Natural killer cell treated with Interleukin-12 subunit alpha and Interleukin-12 subunit beta and Interleukin-15 and Interleukin-18, amount 100 ng/mL, for 72 hours (primary cell): ENCODE measurements at regions not wholly inside any gene's neighbourhood (a gene's known extent, or its start where the extent isn't known, plus 50 kb on each side); places are given as distances from the start of the nearest gene placed in this dataset.

Source experiments
- ATAC-seq, 2 donors: fragments of 150-1000 bp; cut with Tn5 transposase in 1 of 2; sonication (Bioruptor Pico), chemical (Tn5 transposase) in 1 of 2; 2 replicates each; pipeline ENCODE4 v1.10.0; 2021
- DNase-seq: peaks from one replicate; pipeline ENCODE4 v3.0.0; 2022; ENCODE audit warnings: low spot score
- H3K27ac Mint-ChIP-seq, 2 donors: 1 replicate in 1 of 2; 2 replicates in 1 of 2; pipeline ENCODE4 v1.8.0; 2022; ENCODE audit warnings: mixed read lengths in 2 of 2, mild to moderate bottlenecking in 1 of 2, moderate library complexity in 1 of 2
- H3K27me3 Mint-ChIP-seq, 2 donors: 1 replicate in 1 of 2; 2 replicates in 1 of 2; pipeline ENCODE4 v1.8.0; 2022; ENCODE audit warnings: mixed read lengths in 2 of 2
- H3K36me3 Mint-ChIP-seq: one replicate; pipeline ENCODE4 v1.8.0; 2022; ENCODE audit warnings: mixed read lengths
- H3K4me1 Mint-ChIP-seq, 2 donors: 1 replicate in 1 of 2; 2 replicates in 1 of 2; pipeline ENCODE4 v1.8.0; 2022; ENCODE audit warnings: low read depth in 2 of 2, mixed read lengths in 2 of 2, mild to moderate bottlenecking in 1 of 2
- H3K4me3 Mint-ChIP-seq: one replicate; pipeline ENCODE4 v1.8.0; 2022; ENCODE audit warnings: mixed read lengths
- H3K9me3 Mint-ChIP-seq: 2 replicates; pipeline ENCODE4 v1.8.0; 2022; ENCODE audit warnings: mixed read lengths

DNA sequence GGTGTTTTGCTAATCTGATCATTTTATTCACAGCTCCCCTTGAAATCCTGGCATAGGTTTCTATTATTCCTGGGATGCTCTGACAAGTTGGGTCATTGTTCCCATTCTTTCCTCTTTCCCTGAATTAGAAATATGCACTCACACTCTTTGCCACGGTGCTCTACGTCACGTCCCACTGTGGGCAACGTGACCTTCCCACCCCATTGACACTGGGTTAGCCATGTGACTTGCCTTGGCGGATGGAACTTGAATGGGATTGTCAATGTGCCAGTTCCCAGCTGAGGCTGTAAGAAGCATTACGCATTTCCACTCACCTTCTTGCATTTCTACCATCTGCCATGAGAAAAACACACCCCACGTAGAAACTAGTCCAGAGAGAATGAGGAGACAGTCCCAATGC lies 492.4 kb downstream of the SHISA9 start:
- no peak overlapping the region for H3K27ac Mint-ChIP-seq
- peaks cover 14% of the 10 kb centered on the region for H3K9me3 Mint-ChIP-seq

GRCh38 chr16:13394488-13394887 lies 493.1 kb downstream of the SHISA9 start:
- Mint-ChIP-seq H3K27ac (no peak overlapping the region), H3K36me3 (no peaks in the 10 kb centered on the region), H3K27me3 (peaks cover 0 to 6% of the 10 kb centered on the region in 2 donors), H3K4me3 (no peak overlapping the region), H3K4me1 (no peaks in the 10 kb centered on the region), H3K9me3 (peaks cover 14% of the 10 kb centered on the region)
- no peak for DNase-seq
- ATAC-seq: no peak

More for the DNA sequence above, 492.4 kb downstream of the SHISA9 start:
- H3K27me3 Mint-ChIP-seq: peaks cover 0 to 6% of the 10 kb centered on the region in 2 donors
- no peak for DNase-seq
- H3K36me3 Mint-ChIP-seq: no peaks in the 10 kb centered on the region
- H3K4me1 Mint-ChIP-seq: no peaks in the 10 kb centered on the region
- H3K4me3 Mint-ChIP-seq: no peak overlapping the region
- ATAC-seq: no peak

GRCh38 chr16:13397126-13397525 lies 495.7 kb downstream of the SHISA9 start:
- no peak overlapping the region for H3K27ac Mint-ChIP-seq
- H3K4me1 Mint-ChIP-seq: no peaks in the 10 kb centered on the region
- H3K36me3 Mint-ChIP-seq: no peaks in the 10 kb centered on the region
- no peak for ATAC-seq
- H3K4me3 Mint-ChIP-seq: no peak overlapping the region
- H3K9me3 Mint-ChIP-seq: peaks cover 12% of the 10 kb centered on the region
- DNase-seq: no peak
- H3K27me3 Mint-ChIP-seq: no peaks in the 10 kb centered on the region

DNA sequence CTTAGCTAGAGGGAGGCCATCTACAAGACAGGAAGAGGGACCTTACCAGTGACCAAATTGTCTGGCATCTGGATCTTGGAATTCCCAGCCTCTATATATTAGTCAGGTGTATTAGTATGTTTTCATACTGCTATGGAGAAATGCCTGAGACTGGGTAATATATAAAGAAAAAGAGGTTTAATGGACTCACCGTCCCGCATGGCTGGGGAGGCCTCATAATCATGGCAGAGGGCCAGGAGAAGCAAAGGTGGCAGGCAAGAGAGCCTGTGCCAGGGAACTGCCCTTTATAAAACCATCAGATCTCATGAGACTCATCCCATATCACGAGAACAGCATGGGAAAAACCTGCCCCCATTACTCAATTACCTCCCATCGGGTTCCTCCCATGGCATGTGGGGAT lies 500.2 kb downstream of the SHISA9 start:
- no peaks in the 10 kb centered on the region for H3K27me3 Mint-ChIP-seq
- H3K4me3 Mint-ChIP-seq: no peak overlapping the region
- no peaks in the 10 kb centered on the region for H3K36me3 Mint-ChIP-seq
- ATAC-seq: no peak
- H3K4me1 Mint-ChIP-seq: no peaks in the 10 kb centered on the region
- DNase-seq: no peak
- H3K27ac Mint-ChIP-seq: no peak overlapping the region
- peaks cover 22% of the 10 kb centered on the region for H3K9me3 Mint-ChIP-seq

DNA sequence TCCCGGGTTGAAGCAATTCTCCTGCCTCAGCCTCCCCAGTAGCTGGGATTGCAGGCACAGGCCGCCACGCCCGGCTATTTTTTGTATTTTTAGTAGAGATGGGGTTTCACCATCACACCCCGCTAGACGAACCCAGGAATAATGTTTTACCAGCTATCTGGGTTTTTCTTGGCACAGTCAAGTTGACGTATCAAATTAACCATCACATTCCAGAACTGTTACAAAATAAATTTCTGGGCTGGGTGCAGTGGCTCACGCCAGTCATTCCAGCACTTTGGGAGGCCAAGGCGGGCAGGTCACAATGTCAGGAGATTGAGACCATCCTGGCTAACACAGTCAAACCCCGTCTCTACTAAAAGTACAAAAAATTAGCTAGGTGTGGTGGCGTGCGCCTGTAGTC lies 501.2 kb downstream of the SHISA9 start:
- Mint-ChIP-seq H3K27me3 (no peaks in the 10 kb centered on the region), H3K4me3 (no peak overlapping the region), H3K27ac (no peak overlapping the region), H3K4me1 (no peaks in the 10 kb centered on the region), H3K36me3 (no peaks in the 10 kb centered on the region), H3K9me3 (peaks cover 21% of the 10 kb centered on the region)
- ATAC-seq (no peak), DNase-seq (no peak)

- Mint-ChIP-seq H3K9me3 (peaks cover 19% of the 10 kb centered on the region), H3K36me3 (no peaks in the 10 kb centered on the region), H3K27ac (no peak overlapping the region), H3K4me1 (no peaks in the 10 kb centered on the region), H3K27me3 (no peaks in the 10 kb centered on the region), H3K4me3 (no peak overlapping the region)
- ATAC-seq (no peak), DNase-seq (no peak)
Measured at GRCh38 chr16:13403326-13403725, 501.9 kb downstream of the SHISA9 start.

- ATAC-seq: no peak
- H3K4me1 Mint-ChIP-seq: no peaks in the 10 kb centered on the region
Measured at GRCh38 chr16:13414154-13414553, 505.8 kb upstream of the ERCC4 start.

DNA sequence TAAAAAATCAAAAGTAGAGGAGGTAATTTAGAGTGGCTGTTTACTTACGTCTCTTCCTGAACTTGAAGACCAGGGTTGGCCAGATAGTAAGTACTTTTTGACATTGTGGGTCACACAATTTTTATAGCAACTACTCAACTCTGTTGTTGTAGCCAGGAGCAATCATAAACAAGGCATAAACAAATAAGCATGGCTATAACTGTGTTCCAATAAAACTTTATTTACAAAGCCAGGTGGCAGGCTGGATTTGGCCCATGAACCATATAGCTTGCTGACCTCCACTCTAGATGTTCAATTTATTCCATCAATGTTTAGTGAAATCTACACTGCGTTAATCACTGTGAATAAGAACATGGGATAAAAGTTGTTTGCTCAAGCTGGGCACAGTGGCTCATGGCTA lies 500.4 kb upstream of the ERCC4 start:
- no peak overlapping the region for H3K27ac Mint-ChIP-seq
- no peaks in the 10 kb centered on the region for H3K4me1 Mint-ChIP-seq
- no peak overlapping the region for H3K4me3 Mint-ChIP-seq
- no peaks in the 10 kb centered on the region for H3K36me3 Mint-ChIP-seq
- peaks cover 11% of the 10 kb centered on the region for H3K9me3 Mint-ChIP-seq
- no peak for DNase-seq
- no peaks in the 10 kb centered on the region for H3K27me3 Mint-ChIP-seq
- no peak for ATAC-seq

More at GRCh38 chr16:13414154-13414553, 505.8 kb upstream of the ERCC4 start:
- H3K4me3 Mint-ChIP-seq: no peak overlapping the region
- no peak for DNase-seq
- no peak overlapping the region for H3K27ac Mint-ChIP-seq
- H3K36me3 Mint-ChIP-seq: no peaks in the 10 kb centered on the region
- peaks cover 2% of the 10 kb centered on the region for H3K9me3 Mint-ChIP-seq
- H3K27me3 Mint-ChIP-seq: no peaks in the 10 kb centered on the region

GRCh38 chr16:13421726-13422125 lies 498.2 kb upstream of the ERCC4 start:
- no peak for DNase-seq
- no peak overlapping the region for H3K27ac Mint-ChIP-seq
- no peaks in the 10 kb centered on the region for H3K4me1 Mint-ChIP-seq
- no peaks in the 10 kb centered on the region for H3K36me3 Mint-ChIP-seq
- H3K27me3 Mint-ChIP-seq: no peaks in the 10 kb centered on the region
- no peak for ATAC-seq
- no peak overlapping the region for H3K4me3 Mint-ChIP-seq
- H3K9me3 Mint-ChIP-seq: peaks cover 8% of the 10 kb centered on the region

GRCh38 chr16:13425836-13426235 lies 494.1 kb upstream of the ERCC4 start:
- DNase-seq: no peak
- Mint-ChIP-seq H3K9me3 (peaks cover 10% of the 10 kb centered on the region), H3K27ac (no peak overlapping the region), H3K4me1 (no peaks in the 10 kb centered on the region), H3K4me3 (no peak overlapping the region), H3K36me3 (no peaks in the 10 kb centered on the region), H3K27me3 (no peaks in the 10 kb centered on the region)
- no peak for ATAC-seq

DNA sequence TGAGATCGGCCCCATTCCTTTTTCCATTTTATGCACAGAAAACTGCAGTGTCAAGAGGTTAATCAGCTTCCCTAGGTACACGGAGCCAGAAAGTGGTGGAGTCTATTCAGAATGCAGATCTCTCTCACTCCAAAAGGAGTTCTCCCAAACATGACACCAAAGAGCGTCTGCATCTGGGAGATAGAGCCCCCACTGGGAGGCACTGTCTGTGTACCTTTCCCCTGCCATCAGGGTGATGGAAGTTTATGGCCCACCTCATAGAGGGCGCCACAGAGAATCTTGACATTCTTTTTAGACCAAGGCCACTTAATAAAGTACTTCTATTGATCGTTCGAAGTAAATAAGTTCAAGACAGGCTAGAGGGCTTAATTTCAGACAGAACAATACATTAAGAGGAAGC lies 493.7 kb upstream of the ERCC4 start:
- H3K4me1 Mint-ChIP-seq: no peaks in the 10 kb centered on the region
- ATAC-seq (no peak), DNase-seq (no peak)
- H3K9me3 Mint-ChIP-seq: peaks cover 10% of the 10 kb centered on the region
- no peak overlapping the region for H3K4me3 Mint-ChIP-seq
- no peaks in the 10 kb centered on the region for H3K27me3 Mint-ChIP-seq
- no peak overlapping the region for H3K27ac Mint-ChIP-seq
- H3K36me3 Mint-ChIP-seq: no peaks in the 10 kb centered on the region

- no peak for ATAC-seq
- DNase-seq: no peak
- no peaks in the 10 kb centered on the region for H3K27me3 Mint-ChIP-seq
- H3K36me3 Mint-ChIP-seq: no peaks in the 10 kb centered on the region
- H3K4me1 Mint-ChIP-seq: no peaks in the 10 kb centered on the region
- H3K4me3 Mint-ChIP-seq: no peak overlapping the region
- no peak overlapping the region for H3K27ac Mint-ChIP-seq
- H3K9me3 Mint-ChIP-seq: peaks cover 10% of the 10 kb centered on the region
Measured at GRCh38 chr16:13426736-13427135, 493.2 kb upstream of the ERCC4 start.

- H3K4me3 Mint-ChIP-seq: no peak overlapping the region
- no peaks in the 10 kb centered on the region for H3K36me3 Mint-ChIP-seq
- DNase-seq (no peak), ATAC-seq (no peak)
- H3K27me3 Mint-ChIP-seq: no peaks in the 10 kb centered on the region
- H3K27ac Mint-ChIP-seq: no peak overlapping the region
- H3K4me1 Mint-ChIP-seq: no peaks in the 10 kb centered on the region
- peaks cover 10% of the 10 kb centered on the region for H3K9me3 Mint-ChIP-seq
Measured at GRCh38 chr16:13427943-13428342, 492.0 kb upstream of the ERCC4 start.

GRCh38 chr16:13429416-13429815 lies 490.5 kb upstream of the ERCC4 start:
- Mint-ChIP-seq H3K4me3 (no peak overlapping the region), H3K36me3 (no peaks in the 10 kb centered on the region), H3K27me3 (no peaks in the 10 kb centered on the region), H3K9me3 (peaks cover 2% of the 10 kb centered on the region), H3K4me1 (no peaks in the 10 kb centered on the region), H3K27ac (no peak overlapping the region)
- no peak for DNase-seq
- ATAC-seq: no peak

DNA sequence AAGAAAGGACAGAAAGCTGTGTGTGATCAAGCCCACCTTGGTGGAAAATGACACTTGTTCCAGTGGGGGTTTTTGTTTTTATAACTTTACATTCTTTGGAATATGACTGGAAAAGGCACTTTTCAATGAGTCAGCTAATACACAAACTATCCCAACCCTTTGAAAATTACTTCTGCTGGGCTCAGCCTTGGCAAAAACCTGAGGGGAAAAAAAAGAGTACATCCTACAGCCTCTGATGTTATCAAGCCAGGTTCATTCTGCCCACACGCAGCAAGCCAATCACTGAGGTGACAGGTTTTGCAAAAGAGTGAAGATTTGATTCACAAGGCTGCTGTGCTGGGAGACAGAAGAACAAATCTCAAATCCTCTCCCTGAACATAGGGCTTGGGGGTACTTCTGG lies 484.5 kb upstream of the ERCC4 start:
- no peak overlapping the region for H3K27ac Mint-ChIP-seq
- no peaks in the 10 kb centered on the region for H3K4me1 Mint-ChIP-seq
- DNase-seq: no peak
- H3K36me3 Mint-ChIP-seq: no peaks in the 10 kb centered on the region
- peaks cover 6% of the 10 kb centered on the region for H3K9me3 Mint-ChIP-seq
- H3K27me3 Mint-ChIP-seq: no peaks in the 10 kb centered on the region
- H3K4me3 Mint-ChIP-seq: no peak overlapping the region
- no peak for ATAC-seq
